ENCODE measurements at regions not wholly inside any gene's neighbourhood (a gene's known extent, or its start where the extent isn't known, plus 50 kb on each side); places are given as distances from the start of the nearest gene placed in this dataset.

- no peak for TF ChIP-seq HDGF (IDR thresholded peaks at IDR 0.05; ENCODE audit: borderline replicate concordance)
- TF ChIP-seq NFRKB (IDR thresholded peaks at IDR 0.05): no peak
- no peak for TF ChIP-seq SP1 (IDR thresholded peaks at IDR 0.05)
- TF ChIP-seq BHLHE40 (IDR thresholded peaks at IDR 0.05; ENCODE audit: borderline replicate concordance): no peak
- TF ChIP-seq ELF4 (IDR thresholded peaks at IDR 0.05): no peak
- no peak for TF ChIP-seq FOXM1 (IDR thresholded peaks at IDR 0.05; ENCODE audit: borderline replicate concordance)
- no peak for TF ChIP-seq ZNF384 (IDR thresholded peaks at IDR 0.05)
- no peak for TF ChIP-seq LEF1 (IDR thresholded peaks at IDR 0.05; ENCODE audit: borderline replicate concordance)
- TF ChIP-seq ARNT (IDR thresholded peaks at IDR 0.05): no peak
- TF ChIP-seq FOXA1 (IDR thresholded peaks at IDR 0.05): no peak
- no peak for TF ChIP-seq TARDBP (IDR thresholded peaks at IDR 0.05)
- no peak for TF ChIP-seq PKNOX1 (IDR thresholded peaks at IDR 0.05)
- TF ChIP-seq FOXK2 (IDR thresholded peaks at IDR 0.05): no peak
- no peak for TF ChIP-seq SUZ12 (IDR thresholded peaks at IDR 0.05)
Measured at GRCh38 chr2:208643145-208643544, 236.6 kb downstream of the PTH2R start.
